ENCODE measurements at regions not wholly inside any gene's neighbourhood (a gene's known extent, or its start where the extent isn't known, plus 50 kb on each side); places are given as distances from the start of the nearest gene placed in this dataset.
A peak's percentile ranks its signal among the peaks of the same experiment; 100 is the strongest.

DNA sequence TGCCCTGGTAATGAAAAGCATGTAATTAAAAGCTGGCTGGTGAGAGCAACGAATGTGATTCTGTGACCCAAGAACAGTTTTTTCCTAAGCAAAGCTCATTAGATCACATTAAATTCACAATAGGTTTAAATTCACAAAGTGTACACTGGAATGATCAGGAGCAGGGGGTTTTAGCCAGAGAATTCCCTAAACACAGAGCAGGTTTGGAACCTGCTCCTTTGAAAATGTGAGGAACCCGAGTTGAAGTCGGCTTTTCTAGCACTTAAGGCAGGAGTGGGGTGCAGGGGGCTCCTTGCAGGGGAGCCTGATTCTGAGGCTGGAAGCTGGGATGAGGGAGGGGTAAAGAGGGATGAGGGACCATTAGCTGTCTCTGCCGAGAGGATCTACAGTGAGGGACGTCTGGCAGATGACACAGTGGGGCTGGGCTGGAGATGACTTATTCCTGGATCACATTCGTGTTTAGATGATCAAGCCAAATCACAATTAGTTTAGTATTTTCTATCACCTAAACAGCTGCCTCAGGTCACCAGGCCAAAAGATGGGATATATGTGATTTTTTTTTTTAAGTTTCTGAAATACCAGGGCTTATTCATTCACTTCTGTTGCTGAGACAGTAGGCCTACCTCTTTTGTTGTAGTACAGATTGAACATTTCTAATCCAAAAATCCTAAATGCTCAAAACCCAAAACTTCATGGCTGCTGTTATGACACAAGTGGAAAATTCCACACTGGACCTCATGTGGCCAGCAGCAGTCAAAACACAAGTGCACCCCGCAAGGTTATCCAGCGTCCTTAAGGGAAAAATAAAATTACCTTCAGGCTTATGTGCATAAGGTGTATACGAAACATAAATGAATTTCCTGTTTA lies 93.1 kb upstream of the HIVEP1 start (continued):
- TF ChIP-seq ZNF592 (IDR thresholded peaks at IDR 0.05) (peak; percentile 37; the same call in 1 of the 2 replicates), POLR2H (tag; IDR thresholded peaks at IDR 0.05; ENCODE audit: low read depth) (no peak), TBL1XR1 (IDR thresholded peaks at IDR 0.05; ENCODE audit: low read length in 2 of 2) (peak in 1 of 2 experiments; percentile 61; a peak in 1 of 4 replicates), ESRRA (IDR thresholded peaks at IDR 0.05; ENCODE audit: borderline replicate concordance, low read depth) (peak; percentile 29; the same call in 1 of the 2 replicates), MGA (IDR thresholded peaks at IDR 0.05) (0 out of 2 replicates have a peak, but pooled peaks have one; percentile 3), ZNF644 (tag; IDR thresholded peaks at IDR 0.05; ENCODE audit: low read depth) (peak; percentile 23; the same call in 1 of the 2 replicates)
- TF ChIP-seq, protein P1, sequence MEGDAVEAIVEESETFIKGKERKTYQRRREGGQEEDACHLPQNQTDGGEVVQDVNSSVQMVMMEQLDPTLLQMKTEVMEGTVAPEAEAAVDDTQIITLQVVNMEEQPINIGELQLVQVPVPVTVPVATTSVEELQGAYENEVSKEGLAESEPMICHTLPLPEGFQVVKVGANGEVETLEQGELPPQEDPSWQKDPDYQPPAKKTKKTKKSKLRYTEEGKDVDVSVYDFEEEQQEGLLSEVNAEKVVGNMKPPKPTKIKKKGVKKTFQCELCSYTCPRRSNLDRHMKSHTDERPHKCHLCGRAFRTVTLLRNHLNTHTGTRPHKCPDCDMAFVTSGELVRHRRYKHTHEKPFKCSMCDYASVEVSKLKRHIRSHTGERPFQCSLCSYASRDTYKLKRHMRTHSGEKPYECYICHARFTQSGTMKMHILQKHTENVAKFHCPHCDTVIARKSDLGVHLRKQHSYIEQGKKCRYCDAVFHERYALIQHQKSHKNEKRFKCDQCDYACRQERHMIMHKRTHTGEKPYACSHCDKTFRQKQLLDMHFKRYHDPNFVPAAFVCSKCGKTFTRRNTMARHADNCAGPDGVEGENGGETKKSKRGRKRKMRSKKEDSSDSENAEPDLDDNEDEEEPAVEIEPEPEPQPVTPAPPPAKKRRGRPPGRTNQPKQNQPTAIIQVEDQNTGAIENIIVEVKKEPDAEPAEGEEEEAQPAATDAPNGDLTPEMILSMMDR (IDR thresholded peaks at IDR 0.05 in 2 of 3, conservative IDR thresholded peaks at IDR 0.05 in 1 of 3; ENCODE audit: insufficient read depth in 2 of 3, low read depth in 1 of 3, low read length in 3 of 3) = 0 out of 6 replicates have a peak, but pooled peaks of 1 of the 3 experiments have one; percentile 0

Measured in K562 (cell line).